ENCODE measurements at regions not wholly inside any gene's neighbourhood (a gene's known extent, or its start where the extent isn't known, plus 50 kb on each side); places are given as distances from the start of the nearest gene placed in this dataset.

DNA sequence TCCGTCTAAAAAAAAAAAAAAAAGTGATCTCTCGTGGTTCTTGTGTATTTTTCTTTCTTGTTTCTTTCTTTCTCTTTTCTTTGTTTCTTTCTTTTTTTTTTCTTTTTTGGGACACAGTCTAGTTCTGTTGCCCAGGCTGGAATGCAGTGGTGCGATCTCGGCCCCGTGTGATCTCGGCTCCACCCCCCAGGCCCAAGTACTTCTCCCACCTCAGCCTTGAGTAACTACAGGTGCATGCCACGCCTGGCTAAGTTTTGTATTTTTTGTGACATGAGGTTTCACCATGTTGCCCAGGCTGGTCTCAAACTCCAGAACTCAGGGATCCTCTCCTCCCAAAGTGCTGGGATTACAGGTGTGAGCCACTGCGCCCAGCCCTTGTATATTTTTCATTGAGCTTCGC lies 91.4 kb downstream of the TMEM237 start:
- intact Hi-C loops (cut with micrococcal nuclease; ENCODE audit: unreplicated experiment): no loop called here
- ChIA-PET POLR2A (no interaction called here), CTCF (ENCODE audit: low intra/inter-chr PET ratio, low total read pairs) (no interaction called here)
- Histone ChIP-seq H3K4me3 (replicated peaks in 1 of 3; ENCODE audit: insufficient read depth in 1 of 3, low read depth in 2 of 3, low read length in 3 of 3) (no peak overlapping the region), H3K9me3 (ENCODE audit: low read length) (no peaks in the 10 kb centered on the region), H3K27me3 (ENCODE audit: control insufficient read depth in 1 of 2, insufficient read depth in 2 of 2, low read length in 2 of 2) (no peaks in the 10 kb centered on the region), H3K27ac (ENCODE audit: extremely low read length, insufficient read depth, low read length) (no peak overlapping the region), H3K4me2 (ENCODE audit: low read depth, low read length) (no peak overlapping the region), H3K36me3 (replicated peaks in 1 of 2; ENCODE audit: control insufficient read depth in 1 of 2, insufficient read depth in 2 of 2, low read length in 2 of 2) (no peaks in the 10 kb centered on the region), H3K79me2 (ENCODE audit: insufficient read depth, low read length) (no peaks in the 10 kb centered on the region), H2AFZ (ENCODE audit: low read length) (no peak overlapping the region), H4K20me1 (ENCODE audit: insufficient read depth, low read length) (no peaks in the 10 kb centered on the region), H3K4me1 (ENCODE audit: insufficient read depth, low read length) (no peaks in the 10 kb centered on the region), H3K9ac (ENCODE audit: insufficient read depth, low read depth, low read length) (no peak overlapping the region)
- FAIRE-seq (no peak), DNase-seq (ENCODE audit: low spot score) (no peak), ATAC-seq (no peak)
- 32% methylated on average over 9 of the region's 9 CpGs for WGBS (ENCODE audit: low lambda C conversion rate)
- in situ Hi-C loops (cut with HindIII; ENCODE audit: extremely low pct_ligation_motif_present, low pct_unique_long_range_greater_than_20kb): no loop called here
- no TSS peak for BruUV-seq (replicated peaks)
- TF ChIP-seq ZNF17 (CRISPR knock-in tag; IDR thresholded peaks at IDR 0.05): no peak
- no peak for TF ChIP-seq ZNF292 (CRISPR knock-in tag; IDR thresholded peaks at IDR 0.05; ENCODE audit: borderline replicate concordance, low read depth)
- no peak for TF ChIP-seq ZNF572 (CRISPR knock-in tag; IDR thresholded peaks at IDR 0.05)

DNA sequence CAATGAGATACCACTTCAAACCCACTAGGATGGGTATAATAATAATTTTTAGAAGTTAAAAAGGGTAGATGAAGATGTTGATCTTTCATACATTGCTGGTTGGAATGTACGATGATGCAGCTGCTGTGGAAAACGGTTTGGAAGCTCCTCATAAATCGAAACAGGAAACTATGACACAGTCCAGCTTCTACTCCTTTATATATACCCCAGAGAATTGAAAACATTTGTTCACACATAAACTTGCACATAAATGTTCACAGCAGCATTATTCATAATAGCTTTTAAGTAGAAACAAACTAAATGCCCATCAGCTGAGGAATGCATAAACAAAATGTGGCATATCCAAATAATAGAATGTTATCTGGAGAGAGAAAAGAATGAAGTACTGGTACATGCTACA lies 95.0 kb downstream of the STRADB start:
- H3K27ac ChIP-seq (ENCODE audit: extremely low read length, insufficient read depth, low read length): no peak overlapping the region
- BruUV-seq (replicated peaks): no TSS peak
- no peak overlapping the region for H3K4me3 ChIP-seq (replicated peaks in 1 of 3; ENCODE audit: insufficient read depth in 1 of 3, low read depth in 2 of 3, low read length in 3 of 3)

More for the DNA sequence above, 95.0 kb downstream of the STRADB start:
- ChIA-PET CTCF (ENCODE audit: low intra/inter-chr PET ratio, low total read pairs) (no interaction called here), POLR2A (no interaction called here)
- Histone ChIP-seq H4K20me1 (ENCODE audit: insufficient read depth, low read length) (no peaks in the 10 kb centered on the region), H3K9ac (ENCODE audit: insufficient read depth, low read depth, low read length) (no peak overlapping the region), H3K4me1 (ENCODE audit: insufficient read depth, low read length) (no peaks in the 10 kb centered on the region), H3K9me3 (ENCODE audit: low read length) (no peaks in the 10 kb centered on the region), H2AFZ (ENCODE audit: low read length) (no peak overlapping the region), H3K36me3 (replicated peaks in 1 of 2; ENCODE audit: control insufficient read depth in 1 of 2, insufficient read depth in 2 of 2, low read length in 2 of 2) (no peaks in the 10 kb centered on the region), H3K4me2 (ENCODE audit: low read depth, low read length) (no peak overlapping the region), H3K27me3 (ENCODE audit: control insufficient read depth in 1 of 2, insufficient read depth in 2 of 2, low read length in 2 of 2) (no peaks in the 10 kb centered on the region), H3K79me2 (ENCODE audit: insufficient read depth, low read length) (no peaks in the 10 kb centered on the region)
- ATAC-seq (no peak), DNase-seq (ENCODE audit: low spot score) (no peak), FAIRE-seq (no peak)
- in situ Hi-C loops (cut with HindIII; ENCODE audit: extremely low pct_ligation_motif_present, low pct_unique_long_range_greater_than_20kb) (no loop called here), intact Hi-C loops (cut with micrococcal nuclease; ENCODE audit: unreplicated experiment) (no loop called here)
- TF ChIP-seq ZSCAN9 (CRISPR knock-in tag; IDR thresholded peaks at IDR 0.05; ENCODE audit: borderline replicate concordance) (no peak), KDM5B (CRISPR knock-in tag; IDR thresholded peaks at IDR 0.05; ENCODE audit: borderline replicate concordance) (no peak), TARDBP (CRISPR knock-in tag; IDR thresholded peaks at IDR 0.05) (no peak), ZNF883 (CRISPR knock-in tag; IDR thresholded peaks at IDR 0.05; ENCODE audit: not compliant biosample characterization) (no peak), ZFAT (CRISPR knock-in tag; conservative IDR thresholded peaks at IDR 0.05) (no peak), GLI4 (CRISPR knock-in tag; IDR thresholded peaks at IDR 0.05; ENCODE audit: borderline replicate concordance) (no peak)
- TF ChIP-seq, protein P1, sequence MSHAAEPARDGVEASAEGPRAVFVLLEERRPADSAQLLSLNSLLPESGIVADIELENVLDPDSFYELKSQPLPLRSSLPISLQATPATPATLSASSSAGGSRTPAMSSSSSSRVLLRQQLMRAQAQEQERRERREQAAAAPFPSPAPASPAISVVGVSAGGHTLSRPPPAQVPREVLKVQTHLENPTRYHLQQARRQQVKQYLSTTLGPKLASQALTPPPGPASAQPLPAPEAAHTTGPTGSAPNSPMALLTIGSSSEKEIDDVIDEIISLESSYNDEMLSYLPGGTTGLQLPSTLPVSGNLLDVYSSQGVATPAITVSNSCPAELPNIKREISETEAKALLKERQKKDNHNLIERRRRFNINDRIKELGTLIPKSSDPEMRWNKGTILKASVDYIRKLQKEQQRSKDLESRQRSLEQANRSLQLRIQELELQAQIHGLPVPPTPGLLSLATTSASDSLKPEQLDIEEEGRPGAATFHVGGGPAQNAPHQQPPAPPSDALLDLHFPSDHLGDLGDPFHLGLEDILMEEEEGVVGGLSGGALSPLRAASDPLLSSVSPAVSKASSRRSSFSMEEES (CRISPR knock-in tag; IDR thresholded peaks at IDR 0.05): no peak
- TF ChIP-seq, protein P2, sequence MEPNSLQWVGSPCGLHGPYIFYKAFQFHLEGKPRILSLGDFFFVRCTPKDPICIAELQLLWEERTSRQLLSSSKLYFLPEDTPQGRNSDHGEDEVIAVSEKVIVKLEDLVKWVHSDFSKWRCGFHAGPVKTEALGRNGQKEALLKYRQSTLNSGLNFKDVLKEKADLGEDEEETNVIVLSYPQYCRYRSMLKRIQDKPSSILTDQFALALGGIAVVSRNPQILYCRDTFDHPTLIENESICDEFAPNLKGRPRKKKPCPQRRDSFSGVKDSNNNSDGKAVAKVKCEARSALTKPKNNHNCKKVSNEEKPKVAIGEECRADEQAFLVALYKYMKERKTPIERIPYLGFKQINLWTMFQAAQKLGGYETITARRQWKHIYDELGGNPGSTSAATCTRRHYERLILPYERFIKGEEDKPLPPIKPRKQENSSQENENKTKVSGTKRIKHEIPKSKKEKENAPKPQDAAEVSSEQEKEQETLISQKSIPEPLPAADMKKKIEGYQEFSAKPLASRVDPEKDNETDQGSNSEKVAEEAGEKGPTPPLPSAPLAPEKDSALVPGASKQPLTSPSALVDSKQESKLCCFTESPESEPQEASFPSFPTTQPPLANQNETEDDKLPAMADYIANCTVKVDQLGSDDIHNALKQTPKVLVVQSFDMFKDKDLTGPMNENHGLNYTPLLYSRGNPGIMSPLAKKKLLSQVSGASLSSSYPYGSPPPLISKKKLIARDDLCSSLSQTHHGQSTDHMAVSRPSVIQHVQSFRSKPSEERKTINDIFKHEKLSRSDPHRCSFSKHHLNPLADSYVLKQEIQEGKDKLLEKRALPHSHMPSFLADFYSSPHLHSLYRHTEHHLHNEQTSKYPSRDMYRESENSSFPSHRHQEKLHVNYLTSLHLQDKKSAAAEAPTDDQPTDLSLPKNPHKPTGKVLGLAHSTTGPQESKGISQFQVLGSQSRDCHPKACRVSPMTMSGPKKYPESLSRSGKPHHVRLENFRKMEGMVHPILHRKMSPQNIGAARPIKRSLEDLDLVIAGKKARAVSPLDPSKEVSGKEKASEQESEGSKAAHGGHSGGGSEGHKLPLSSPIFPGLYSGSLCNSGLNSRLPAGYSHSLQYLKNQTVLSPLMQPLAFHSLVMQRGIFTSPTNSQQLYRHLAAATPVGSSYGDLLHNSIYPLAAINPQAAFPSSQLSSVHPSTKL (CRISPR knock-in tag; IDR thresholded peaks at IDR 0.05): no peak
- TF ChIP-seq, protein P3, sequence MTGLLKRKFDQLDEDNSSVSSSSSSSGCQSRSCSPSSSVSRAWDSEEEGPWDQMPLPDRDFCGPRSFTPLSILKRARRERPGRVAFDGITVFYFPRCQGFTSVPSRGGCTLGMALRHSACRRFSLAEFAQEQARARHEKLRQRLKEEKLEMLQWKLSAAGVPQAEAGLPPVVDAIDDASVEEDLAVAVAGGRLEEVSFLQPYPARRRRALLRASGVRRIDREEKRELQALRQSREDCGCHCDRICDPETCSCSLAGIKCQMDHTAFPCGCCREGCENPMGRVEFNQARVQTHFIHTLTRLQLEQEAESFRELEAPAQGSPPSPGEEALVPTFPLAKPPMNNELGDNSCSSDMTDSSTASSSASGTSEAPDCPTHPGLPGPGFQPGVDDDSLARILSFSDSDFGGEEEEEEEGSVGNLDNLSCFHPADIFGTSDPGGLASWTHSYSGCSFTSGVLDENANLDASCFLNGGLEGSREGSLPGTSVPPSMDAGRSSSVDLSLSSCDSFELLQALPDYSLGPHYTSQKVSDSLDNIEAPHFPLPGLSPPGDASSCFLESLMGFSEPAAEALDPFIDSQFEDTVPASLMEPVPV (CRISPR knock-in tag; IDR thresholded peaks at IDR 0.05): no peak
- 0% methylated on average over 3 of the region's 3 CpGs for WGBS (ENCODE audit: low lambda C conversion rate)

Measured in HepG2 (cell line).